GM19025 (cell line): ENCODE measurements at regions not wholly inside any gene's neighbourhood (a gene's known extent, or its start where the extent isn't known, plus 50 kb on each side); places are given as distances from the start of the nearest gene placed in this dataset.

ENCODE experiments used
- ATAC-seq: cut with Tn5 transposase; IDR thresholded peaks from one replicate; pipeline ENCODE4 v1.9.1; 2021; ENCODE audit warnings: mild to moderate bottlenecking, low read depth, moderate library complexity; ENCODE audit not compliant: unreplicated experiment

DNA sequence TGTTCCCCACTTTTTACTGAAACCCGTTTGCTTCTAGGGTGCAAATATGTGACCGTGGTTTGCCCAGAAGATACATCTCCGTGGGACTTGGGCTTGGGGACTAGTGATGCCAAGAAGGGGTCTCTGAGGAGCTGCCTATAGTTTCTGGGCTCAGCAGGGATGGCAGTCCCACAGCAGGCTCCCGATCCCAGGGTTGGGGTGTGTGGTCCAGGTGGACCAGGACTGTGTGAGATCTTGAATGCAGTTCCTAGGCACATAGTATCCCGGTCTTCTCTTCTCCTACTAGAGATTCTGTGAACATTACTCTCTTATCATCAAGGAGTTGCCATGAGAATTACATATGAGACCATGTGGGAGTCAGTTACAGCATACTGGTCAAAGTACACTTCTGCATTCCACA is 435.8 kb upstream of the SPRED2 start:
- no peak for ATAC-seq

GRCh38 chr2:65867446-65867845 is 435.0 kb upstream of the SPRED2 start:
- ATAC-seq: no peak

- ATAC-seq: no peak
Observed at GRCh38 chr2:65866148-65866547, 433.7 kb upstream of the SPRED2 start.

DNA sequence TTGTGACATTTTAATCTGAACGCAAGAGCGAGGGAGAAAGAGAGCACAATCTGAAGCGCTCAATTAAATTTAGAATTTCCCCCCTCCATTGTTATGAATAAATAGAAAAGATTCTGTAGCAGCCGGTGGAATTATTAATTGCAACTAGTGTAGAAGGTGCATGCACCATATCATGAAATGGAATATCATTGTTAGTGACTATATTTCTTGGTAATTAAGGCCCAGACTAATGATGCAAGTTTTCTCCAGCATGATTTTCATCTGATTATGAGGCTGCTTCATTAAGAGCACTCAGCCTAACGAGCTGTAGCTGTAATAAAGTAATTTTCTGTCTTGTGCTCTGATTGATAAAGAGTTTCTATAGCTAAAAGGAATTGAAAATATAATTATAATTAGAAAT is 432.2 kb upstream of the SPRED2 start:
- no peak for ATAC-seq

DNA sequence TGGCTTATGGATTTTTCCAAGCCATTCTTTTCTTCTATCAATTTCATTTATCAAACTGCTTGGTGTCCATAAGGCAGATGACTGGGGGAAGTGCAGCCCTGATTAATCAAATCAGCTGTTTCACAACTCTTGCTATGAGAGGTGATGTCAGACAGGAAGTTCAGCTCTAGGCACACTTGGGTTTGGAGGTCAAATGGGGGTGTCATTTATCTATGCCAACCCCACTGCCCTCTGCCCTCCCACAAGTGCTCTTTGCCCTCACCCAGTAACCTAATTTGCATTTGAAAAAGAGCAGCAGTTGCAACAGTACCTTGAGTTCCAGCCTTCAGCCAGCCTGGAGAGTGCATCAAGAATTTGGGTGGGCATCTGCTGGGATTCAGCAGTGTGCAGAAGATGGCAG is 431.3 kb upstream of the SPRED2 start:
- ATAC-seq: no peak

GRCh38 chr2:65856928-65857327 is 424.5 kb upstream of the SPRED2 start:
- no peak for ATAC-seq

DNA sequence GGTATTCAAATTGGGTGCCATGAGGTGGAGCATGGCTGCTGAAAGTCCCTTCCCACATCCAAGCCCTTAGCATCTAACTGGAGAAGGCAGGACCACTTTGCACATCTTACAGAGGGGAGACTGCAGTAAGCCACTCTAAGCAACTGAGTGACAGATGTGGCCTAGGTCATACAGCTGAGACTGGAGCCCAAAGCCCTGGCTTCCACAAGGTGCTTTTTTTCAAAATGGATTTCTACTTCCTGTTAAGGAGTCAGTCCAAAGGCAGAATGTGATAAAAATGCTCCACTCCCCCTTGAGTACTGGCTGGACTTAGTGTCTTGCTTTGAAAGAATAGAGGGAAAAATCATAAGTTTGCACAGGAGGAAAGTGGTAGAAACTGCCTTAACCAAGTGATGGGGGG is 424.0 kb upstream of the SPRED2 start:
- no peak for ATAC-seq

- ATAC-seq: no peak
Observed at GRCh38 chr2:65850695-65851094, 418.3 kb upstream of the SPRED2 start.

DNA sequence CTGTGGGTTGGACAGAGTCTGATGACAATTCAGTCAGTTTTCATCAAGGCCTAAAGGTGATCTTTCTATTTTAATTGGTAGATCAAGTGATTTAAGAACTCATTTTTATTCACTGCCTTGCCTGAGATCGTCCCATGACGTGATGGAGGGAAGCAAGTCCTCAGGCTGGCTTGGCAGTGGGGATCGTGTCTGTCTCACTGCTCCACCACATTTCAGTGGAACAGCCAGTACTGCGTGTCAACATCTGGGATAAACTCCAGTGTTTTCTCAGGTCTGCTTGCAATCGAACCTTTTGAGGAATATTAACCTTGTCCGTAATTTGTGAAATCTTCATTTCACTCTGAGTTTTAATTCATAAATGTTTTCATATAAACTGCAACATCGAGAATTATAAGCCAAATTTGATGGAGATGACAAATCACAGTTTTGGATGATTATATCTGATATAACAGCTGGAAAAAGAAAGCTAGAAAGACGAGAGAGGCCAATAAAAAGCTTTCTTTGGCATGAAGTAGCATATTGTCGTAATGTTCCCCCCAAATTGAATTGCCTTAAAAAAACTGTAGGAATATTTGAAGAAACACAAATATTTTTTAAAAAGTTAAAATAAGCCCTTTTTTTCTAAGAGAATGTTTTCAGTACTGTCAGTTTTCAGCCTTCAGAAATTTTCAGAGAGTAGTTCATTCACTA is 414.7 kb upstream of the SPRED2 start:
- ATAC-seq: no peak

DNA sequence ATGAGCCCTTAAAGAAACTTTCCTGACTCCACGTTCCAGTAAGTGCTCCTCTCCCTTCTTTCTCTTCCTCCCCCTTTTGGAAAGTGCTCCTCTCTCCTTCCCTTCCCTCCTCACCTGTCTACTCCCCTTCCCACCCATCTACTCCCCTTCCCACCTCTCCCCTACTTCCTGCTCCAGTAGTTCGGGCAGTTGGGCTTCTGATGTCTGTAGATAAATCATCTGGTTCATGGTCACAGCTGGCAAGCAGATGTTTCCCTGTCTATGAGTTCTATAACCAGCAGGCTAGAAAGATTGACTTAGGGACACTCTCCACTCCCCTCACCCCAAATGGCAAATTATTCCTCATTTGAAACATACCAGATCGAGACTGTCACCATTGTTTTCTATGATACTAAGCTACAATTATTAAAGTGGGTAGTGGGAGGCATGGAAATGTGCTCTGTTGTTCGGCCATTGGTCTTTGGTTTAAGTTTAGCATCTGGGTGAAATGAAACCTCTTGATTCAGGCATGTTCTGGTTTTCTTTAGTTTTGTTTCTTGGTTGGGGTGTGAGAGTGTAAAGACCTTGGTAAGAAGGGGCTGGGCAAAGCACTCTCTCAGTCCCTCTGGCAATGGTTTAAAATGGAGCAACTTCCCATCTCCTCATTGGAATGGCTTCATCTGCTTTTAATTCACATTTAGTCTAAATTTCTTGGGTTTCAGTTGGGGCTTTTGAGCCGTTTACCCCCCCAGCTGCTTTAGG is 413.2 kb upstream of the SPRED2 start:
- ATAC-seq: no peak

DNA sequence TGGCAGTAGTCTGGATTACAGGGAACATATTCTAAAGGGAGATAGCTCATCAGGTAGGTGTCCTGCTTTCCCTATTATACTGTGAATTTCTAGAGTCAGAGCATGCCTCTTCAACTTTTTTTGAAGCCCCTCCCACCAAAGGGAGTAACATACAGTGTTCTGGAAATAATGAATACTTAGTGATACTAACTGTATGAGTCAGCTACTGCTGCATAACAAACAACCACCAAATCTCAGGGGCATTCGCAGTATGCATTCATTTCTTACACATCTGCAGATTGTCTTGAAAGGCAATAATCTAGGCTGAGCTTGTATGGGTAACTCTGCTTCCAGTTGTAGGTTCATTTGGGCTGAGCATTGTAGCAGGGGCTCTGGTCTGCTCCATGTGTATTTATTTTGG is 409.7 kb upstream of the SPRED2 start:
- ATAC-seq: no peak

DNA sequence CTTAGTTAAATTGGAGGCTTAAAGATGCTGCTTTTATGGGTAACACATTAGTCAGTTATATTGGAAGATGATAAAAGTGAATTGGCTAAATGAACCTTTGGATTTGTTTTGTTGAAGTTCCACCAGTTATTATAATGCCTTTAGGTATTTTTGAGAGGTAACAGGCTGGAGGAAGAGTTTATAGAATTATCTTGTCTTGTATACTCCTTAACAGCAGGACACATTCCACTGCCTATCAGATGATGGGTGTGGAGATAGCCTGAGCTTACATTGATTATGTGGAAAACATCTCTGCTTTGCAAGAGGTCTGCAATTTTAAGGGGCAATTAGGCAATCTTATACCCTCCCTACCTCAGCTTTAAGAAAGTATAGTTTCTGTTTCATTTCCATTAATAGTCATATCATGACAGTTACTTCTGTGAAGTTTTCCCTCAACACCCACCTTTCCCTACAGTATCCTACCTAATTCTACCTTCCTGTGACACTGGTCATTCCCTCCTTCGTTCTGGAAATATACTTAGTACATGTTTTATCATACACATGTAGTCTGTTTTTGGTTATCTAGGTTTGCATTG is 403.7 kb upstream of the SPRED2 start:
- ATAC-seq: no peak

GRCh38 chr2:65834771-65835475 is 402.5 kb upstream of the SPRED2 start:
- no peak for ATAC-seq

- no peak for ATAC-seq
Observed at GRCh38 chr2:65834062-65834461, 401.7 kb upstream of the SPRED2 start.

DNA sequence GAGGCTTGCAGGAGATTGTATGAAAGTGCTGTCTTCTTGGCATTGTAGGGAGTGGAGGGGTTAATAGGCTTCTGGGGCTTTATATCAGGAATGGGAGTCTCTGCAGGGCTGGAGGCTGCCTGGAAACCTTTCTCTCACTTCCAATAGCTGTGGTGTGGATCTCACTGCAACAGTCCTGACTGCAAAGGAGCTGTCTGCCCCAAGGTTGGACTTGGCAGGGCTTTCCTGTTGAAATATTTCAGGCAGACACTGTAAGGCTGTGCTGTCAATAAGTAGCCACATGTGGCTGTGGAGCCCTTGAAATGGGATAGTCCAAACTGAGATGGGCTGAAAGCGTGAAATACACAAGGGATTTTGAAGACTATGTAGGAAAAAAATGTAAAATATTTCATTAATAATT is 399.1 kb upstream of the SPRED2 start:
- ATAC-seq: no peak

DNA sequence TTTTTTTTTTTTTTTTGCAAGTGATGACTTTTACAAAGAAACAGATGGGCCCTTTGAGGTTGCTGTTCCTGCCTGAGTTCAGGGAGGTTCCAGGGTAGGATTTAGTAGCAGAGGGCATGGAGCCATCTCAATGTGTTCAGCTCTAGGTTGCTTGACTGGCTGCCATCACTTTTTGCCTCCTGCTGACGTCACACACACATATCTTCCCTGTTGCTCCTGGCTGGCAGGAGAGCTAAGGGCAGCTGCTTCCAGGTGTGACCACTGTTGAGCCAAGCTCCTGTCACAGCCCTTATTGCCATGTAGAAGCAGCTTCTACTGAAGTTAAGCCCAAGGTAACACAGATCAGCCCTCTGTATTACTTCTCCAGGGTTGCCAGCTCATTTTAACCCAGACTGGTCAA is 394.2 kb upstream of the SPRED2 start:
- no peak for ATAC-seq

- ATAC-seq: no peak
Observed at GRCh38 chr2:65823511-65823910, 391.1 kb upstream of the SPRED2 start.

GRCh38 chr2:65820454-65820853 is 388.1 kb upstream of the SPRED2 start:
- no peak for ATAC-seq

GRCh38 chr2:65819963-65820362 is 387.6 kb upstream of the SPRED2 start:
- no peak for ATAC-seq

DNA sequence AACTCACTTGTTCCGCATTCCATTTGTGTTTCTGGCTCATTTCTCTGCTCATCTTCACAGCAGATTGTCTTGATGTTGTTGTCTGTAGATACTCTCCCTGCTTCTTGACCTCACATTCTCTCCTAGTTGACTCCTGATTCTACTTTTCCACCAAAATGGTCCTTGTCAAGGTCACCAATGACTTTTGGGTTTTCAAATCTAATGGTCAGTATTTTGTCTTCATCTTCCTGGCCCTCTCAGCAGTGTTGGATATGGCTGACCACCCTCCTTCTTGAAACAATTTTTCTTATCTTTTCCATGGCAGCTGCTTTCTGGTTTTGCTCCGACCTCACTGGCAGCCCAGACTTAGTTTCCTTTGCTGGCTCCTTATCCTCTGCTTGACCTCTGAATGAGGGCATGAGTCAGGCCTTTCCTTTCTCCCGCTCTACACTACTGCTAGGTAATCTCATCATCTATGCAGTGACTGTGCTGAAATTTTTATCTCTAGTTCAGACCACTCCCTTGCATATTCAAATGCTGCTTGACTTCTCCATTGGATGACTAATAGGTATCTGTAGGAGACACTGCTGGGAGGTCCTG is 386.6 kb upstream of the SPRED2 start:
- ATAC-seq: no peak

- no peak for ATAC-seq
Observed at GRCh38 chr2:65813631-65814173, 381.3 kb upstream of the SPRED2 start.
